Muscle of leg (tissue), 3 donors: ENCODE measurements at regions not wholly inside any gene's neighbourhood (a gene's known extent, or its start where the extent isn't known, plus 50 kb on each side); places are given as distances from the start of the nearest gene placed in this dataset.
"Not testable (repeated sequence)": the region's sequence is repeated elsewhere in the genome, so short reads cannot be mapped to it uniquely, and the experiment has no call there.

ENCODE experiments used
- DNase-seq: peaks from one replicate; pipeline ENCODE4 v3.0.0; 2013
- H3K27ac ChIP-seq: one replicate; pipeline ENCODE4 v1.5.1; 2013; ENCODE audit warnings: mild to moderate bottlenecking, low read length, control low read depth
- H3K27me3 ChIP-seq: one replicate; pipeline ENCODE4 v1.6.1; 2013; ENCODE audit warnings: low read length; ENCODE audit not compliant: control insufficient read depth, insufficient read depth
- H3K36me3 ChIP-seq: one replicate; pipeline ENCODE4 v1.6.1; 2013; ENCODE audit warnings: low read length; ENCODE audit not compliant: control insufficient read depth, insufficient read depth
- H3K4me1 ChIP-seq: one replicate; pipeline ENCODE4 v1.6.1; 2013; ENCODE audit warnings: low read length; ENCODE audit not compliant: control insufficient read depth, insufficient read depth
- H3K4me3 ChIP-seq: one replicate; pipeline ENCODE4 v1.5.1; 2013; ENCODE audit warnings: low read length, control low read depth
- H3K9me3 ChIP-seq: replicated peaks from 2 replicates; pipeline ENCODE4 v1.6.1; 2013; ENCODE audit warnings: low read depth, low read length; ENCODE audit not compliant: control insufficient read depth
- WGBS: methylation state at CpG from one replicate; pipeline ENCODE4 v1.1.5; 2013; ENCODE audit warnings: missing lambda C conversion rate; ENCODE audit not compliant: insufficient coverage; 5-methylcytosine and 5-hydroxymethylcytosine counted together

GRCh38 chr6:14231501-14232280 lies 114.1 kb downstream of the CD83 start:
- H3K4me1 ChIP-seq, result no peaks in the 10 kb centered on the region
- H3K27ac ChIP-seq, result no peak overlapping the region
- H3K9me3 ChIP-seq, result no peaks in the 10 kb centered on the region
- no peak overlapping the region for H3K4me3 ChIP-seq
- peaks cover 3% of the 10 kb centered on the region for H3K27me3 ChIP-seq
- 92% methylated on average over 6 of the region's 7 CpGs for WGBS
- DNase-seq, result no peak
- no peaks in the 10 kb centered on the region for H3K36me3 ChIP-seq

GRCh38 chr6:14232889-14233288 lies 115.3 kb downstream of the CD83 start:
- no peak for DNase-seq
- 88% methylated on average over 1 of the region's 2 CpGs for WGBS
- no peak overlapping the region for H3K27ac ChIP-seq
- H3K27me3 ChIP-seq, result peaks cover 3% of the 10 kb centered on the region
- no peaks in the 10 kb centered on the region for H3K9me3 ChIP-seq
- H3K36me3 ChIP-seq, result no peaks in the 10 kb centered on the region
- H3K4me1 ChIP-seq, result no peaks in the 10 kb centered on the region
- no peak overlapping the region for H3K4me3 ChIP-seq

GRCh38 chr6:14235653-14236356 lies 118.2 kb downstream of the CD83 start:
- 56% methylated on average over 4 of the region's 8 CpGs for WGBS
- H3K9me3 ChIP-seq, result no peaks in the 10 kb centered on the region
- no peak for DNase-seq
- H3K27ac ChIP-seq, result no peak overlapping the region
- no peaks in the 10 kb centered on the region for H3K27me3 ChIP-seq
- no peaks in the 10 kb centered on the region for H3K4me1 ChIP-seq
- no peaks in the 10 kb centered on the region for H3K36me3 ChIP-seq
- no peak overlapping the region for H3K4me3 ChIP-seq

- WGBS, result no CpG with 5 or more reads among the region's 2 CpGs
- no peak overlapping the region for H3K27ac ChIP-seq
These were observed 121.5 kb downstream of the CD83 start for GRCh38 chr6:14239097-14239496.

GRCh38 chr6:14240411-14241166 lies 123.0 kb downstream of the CD83 start:
- Histone ChIP-seq H3K27me3 (no peaks in the 10 kb centered on the region), H3K27ac (no peak overlapping the region)
- WGBS, result 100% methylated on average over 1 of the region's 5 CpGs

More at GRCh38 chr6:14239097-14239496, 121.5 kb downstream of the CD83 start:
- H3K4me3 ChIP-seq, result no peak overlapping the region
- H3K36me3 ChIP-seq, result no peaks in the 10 kb centered on the region
- no peaks in the 10 kb centered on the region for H3K9me3 ChIP-seq
- no peak for DNase-seq
- no peaks in the 10 kb centered on the region for H3K4me1 ChIP-seq
- H3K27me3 ChIP-seq, result no peaks in the 10 kb centered on the region

DNA sequence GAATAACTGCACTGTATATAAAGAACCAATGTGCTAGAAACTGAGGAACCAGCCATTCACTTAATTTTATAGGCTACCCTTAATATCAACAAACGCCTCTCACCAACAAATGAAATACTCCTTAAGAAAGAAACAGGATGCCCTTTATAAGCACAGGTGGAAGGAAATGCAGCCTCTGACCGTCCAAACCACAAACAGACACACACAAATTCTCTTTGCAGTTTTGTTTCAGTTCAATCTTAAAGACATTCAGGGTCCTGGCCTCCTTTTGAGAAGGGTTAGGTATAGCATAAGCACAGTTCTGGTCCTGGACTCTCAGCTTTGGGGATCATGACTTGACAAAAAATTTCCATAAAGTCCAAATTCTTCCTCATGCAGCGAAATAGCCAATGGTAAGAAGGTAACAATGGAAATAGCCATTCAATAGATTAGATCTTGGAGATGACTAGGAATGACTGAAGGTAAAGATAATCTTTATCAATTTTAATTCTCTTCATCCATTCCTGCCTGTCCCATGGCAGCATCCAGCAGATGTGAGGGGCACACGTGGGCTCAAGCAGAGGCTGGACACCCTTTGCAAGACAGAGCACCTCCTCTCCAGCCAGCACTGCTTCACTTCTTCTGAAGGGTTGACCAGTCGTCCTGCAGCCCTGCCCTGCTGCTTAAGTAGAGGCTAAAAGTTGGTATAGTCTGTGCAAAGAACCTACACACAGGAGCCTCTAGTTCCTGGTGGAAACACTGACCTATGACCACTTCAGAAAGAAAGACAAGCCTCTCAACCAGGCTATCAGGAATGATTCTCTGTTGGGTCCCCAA lies 123.9 kb downstream of the CD83 start:
- H3K9me3 ChIP-seq, result no peaks in the 10 kb centered on the region
- no peaks in the 10 kb centered on the region for H3K4me1 ChIP-seq
- no peaks in the 10 kb centered on the region for H3K36me3 ChIP-seq
- no peak overlapping the region for H3K4me3 ChIP-seq
- no peaks in the 10 kb centered on the region for H3K27me3 ChIP-seq
- no peak for DNase-seq
- no peak overlapping the region for H3K27ac ChIP-seq
- no CpG with 5 or more reads among the region's 5 CpGs for WGBS

More at GRCh38 chr6:14240411-14241166, 123.0 kb downstream of the CD83 start:
- Histone ChIP-seq H3K36me3 (no peaks in the 10 kb centered on the region), H3K4me1 (no peaks in the 10 kb centered on the region), H3K9me3 (no peaks in the 10 kb centered on the region), H3K4me3 (no peak overlapping the region)
- DNase-seq, result no peak

GRCh38 chr6:14242912-14243311 lies 125.3 kb downstream of the CD83 start:
- not testable (repeated sequence) for H3K4me1 ChIP-seq, H3K27me3 ChIP-seq, H3K36me3 ChIP-seq, H3K9me3 ChIP-seq, H3K4me3 ChIP-seq, DNase-seq, H3K27ac ChIP-seq
- WGBS, result no CpG with 5 or more reads among the region's 2 CpGs

DNA sequence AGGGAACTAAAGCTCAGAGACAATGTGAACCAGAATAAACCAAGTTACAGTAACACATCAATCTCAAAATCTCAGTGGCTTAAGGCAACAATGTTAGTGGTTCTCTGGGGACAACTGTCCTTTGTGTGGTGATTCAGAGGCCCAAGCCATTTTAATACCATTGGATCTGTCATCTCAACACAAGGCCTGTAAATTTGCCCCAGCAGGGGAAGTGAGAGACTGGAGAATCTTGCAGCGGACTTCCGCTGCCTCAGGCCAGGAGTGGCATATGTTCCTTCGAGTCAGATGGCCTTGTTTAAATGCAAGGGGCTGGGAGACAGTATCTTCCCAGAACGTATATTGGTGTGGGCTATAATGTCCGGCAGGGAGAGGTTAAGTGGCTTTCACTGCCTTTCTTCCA lies 126.0 kb downstream of the CD83 start:
- 80% methylated on average over 1 of the region's 5 CpGs for WGBS
- Histone ChIP-seq H3K36me3 (no peaks in the 10 kb centered on the region), H3K9me3 (no peaks in the 10 kb centered on the region), H3K4me1 (no peaks in the 10 kb centered on the region), H3K27ac (no peak overlapping the region), H3K4me3 (no peak overlapping the region), H3K27me3 (no peaks in the 10 kb centered on the region)
- no peak for DNase-seq

DNA sequence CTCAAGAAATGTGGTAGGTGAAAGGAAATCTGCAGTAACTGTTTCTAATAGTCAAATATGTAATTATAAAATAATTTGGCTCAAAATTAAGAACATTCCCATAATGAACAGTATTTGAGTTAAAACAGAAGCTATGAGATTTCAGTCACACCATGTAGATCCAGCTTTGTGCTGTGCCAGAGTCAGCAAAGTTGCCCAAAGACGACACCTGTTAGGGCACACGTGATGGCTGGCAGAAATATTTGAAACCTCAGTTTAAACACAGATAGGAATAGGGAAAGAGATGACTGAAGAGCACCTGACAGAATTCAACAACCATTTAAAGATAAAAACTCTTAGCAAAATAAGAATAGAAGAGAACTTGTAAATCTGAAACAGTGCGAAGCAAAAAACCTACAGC lies 129.3 kb downstream of the CD83 start:
- DNase-seq, result no peak
- no CpG with 5 or more reads among the region's 3 CpGs for WGBS

More for the DNA sequence above, 129.3 kb downstream of the CD83 start:
- Histone ChIP-seq H3K9me3 (no peaks in the 10 kb centered on the region), H3K4me3 (no peak overlapping the region), H3K36me3 (no peaks in the 10 kb centered on the region), H3K4me1 (no peaks in the 10 kb centered on the region), H3K27me3 (no peaks in the 10 kb centered on the region), H3K27ac (no peak overlapping the region)
